ENCODE measurements at regions not wholly inside any gene's neighbourhood (a gene's known extent, or its start where the extent isn't known, plus 50 kb on each side); places are given as distances from the start of the nearest gene placed in this dataset.
"Not testable (repeated sequence)": the region's sequence is repeated elsewhere in the genome, so short reads cannot be mapped to it uniquely, and the experiment has no call there.

DNA sequence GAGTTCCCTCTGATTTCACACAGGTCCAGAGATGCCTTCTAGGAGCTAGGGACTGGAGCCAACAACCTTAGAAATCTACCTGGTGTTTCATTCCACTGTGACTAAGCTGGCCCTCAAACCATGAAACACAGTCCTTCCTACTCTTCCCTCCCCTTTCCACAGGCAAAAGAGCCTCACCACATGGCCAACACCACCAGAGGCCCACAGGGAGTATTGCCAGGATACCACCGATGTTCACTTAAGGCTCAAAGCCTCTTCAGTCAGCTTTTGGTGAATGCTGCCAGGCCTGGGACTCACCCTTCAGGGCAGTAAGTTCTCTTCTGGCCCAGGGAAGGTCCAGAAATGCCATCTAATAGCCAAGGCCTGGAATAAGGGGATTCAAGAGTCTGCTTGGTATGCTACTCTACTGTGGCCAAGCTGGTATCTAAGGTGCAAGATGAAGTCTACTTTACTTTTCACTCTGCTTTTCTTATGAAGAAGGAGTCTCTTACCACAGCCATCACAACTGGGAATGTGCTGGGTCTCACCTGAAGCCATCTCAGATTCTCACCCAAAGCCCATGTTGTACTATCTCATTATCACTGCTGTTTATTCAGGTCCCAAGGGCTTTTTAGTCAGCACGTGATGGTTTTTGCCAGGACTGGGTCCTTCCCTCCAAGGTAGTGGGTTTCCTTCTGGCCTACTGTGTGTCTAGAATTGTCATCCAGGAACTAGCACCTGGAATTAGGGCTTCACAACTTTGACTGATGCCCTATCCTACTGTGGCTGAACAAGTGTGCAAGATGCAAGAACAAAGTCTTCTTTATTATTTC lies 1018.4 kb downstream of the TAF11L14 start:
- TF ChIP-seq, protein P1, sequence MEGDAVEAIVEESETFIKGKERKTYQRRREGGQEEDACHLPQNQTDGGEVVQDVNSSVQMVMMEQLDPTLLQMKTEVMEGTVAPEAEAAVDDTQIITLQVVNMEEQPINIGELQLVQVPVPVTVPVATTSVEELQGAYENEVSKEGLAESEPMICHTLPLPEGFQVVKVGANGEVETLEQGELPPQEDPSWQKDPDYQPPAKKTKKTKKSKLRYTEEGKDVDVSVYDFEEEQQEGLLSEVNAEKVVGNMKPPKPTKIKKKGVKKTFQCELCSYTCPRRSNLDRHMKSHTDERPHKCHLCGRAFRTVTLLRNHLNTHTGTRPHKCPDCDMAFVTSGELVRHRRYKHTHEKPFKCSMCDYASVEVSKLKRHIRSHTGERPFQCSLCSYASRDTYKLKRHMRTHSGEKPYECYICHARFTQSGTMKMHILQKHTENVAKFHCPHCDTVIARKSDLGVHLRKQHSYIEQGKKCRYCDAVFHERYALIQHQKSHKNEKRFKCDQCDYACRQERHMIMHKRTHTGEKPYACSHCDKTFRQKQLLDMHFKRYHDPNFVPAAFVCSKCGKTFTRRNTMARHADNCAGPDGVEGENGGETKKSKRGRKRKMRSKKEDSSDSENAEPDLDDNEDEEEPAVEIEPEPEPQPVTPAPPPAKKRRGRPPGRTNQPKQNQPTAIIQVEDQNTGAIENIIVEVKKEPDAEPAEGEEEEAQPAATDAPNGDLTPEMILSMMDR (conservative IDR thresholded peaks at IDR 0.05; ENCODE audit: low read length): no peak
- H3K4me3 ChIP-seq (ENCODE audit: low read length): no peak overlapping the region
- no peak for DNase-seq (ENCODE audit: low read depth)

DNA sequence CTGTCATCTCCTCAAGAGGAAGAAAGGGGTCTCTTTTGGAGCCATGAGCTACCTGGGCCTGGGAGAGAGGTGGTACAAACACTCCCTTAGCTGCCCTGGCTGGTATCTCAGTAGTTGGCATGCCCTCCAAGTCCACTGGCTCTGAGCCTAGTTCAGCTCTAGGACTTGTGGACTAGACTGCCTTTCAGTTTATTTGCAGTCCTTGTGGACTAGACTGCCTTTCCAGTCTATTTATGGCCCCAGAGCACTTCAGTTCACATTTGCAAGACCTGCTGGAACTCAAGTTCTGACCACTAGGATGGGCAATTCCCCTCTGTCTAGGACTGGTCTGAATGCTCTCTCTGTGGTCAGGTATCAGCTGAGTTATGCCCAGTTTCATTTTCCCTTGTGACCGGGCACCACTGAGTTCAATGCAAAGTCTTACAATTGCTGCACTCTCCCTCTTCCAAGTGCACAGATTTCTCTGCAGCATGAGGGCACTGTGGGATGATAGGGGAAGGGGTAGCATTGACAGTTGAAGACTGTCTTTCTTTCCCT lies 1019.0 kb downstream of the TAF11L14 start:
- TF ChIP-seq, protein P1 (conservative IDR thresholded peaks at IDR 0.05; ENCODE audit: low read length): no peak
- no peak for DNase-seq (ENCODE audit: low read depth)
- no peak overlapping the region for H3K4me3 ChIP-seq (ENCODE audit: low read length)

DNA sequence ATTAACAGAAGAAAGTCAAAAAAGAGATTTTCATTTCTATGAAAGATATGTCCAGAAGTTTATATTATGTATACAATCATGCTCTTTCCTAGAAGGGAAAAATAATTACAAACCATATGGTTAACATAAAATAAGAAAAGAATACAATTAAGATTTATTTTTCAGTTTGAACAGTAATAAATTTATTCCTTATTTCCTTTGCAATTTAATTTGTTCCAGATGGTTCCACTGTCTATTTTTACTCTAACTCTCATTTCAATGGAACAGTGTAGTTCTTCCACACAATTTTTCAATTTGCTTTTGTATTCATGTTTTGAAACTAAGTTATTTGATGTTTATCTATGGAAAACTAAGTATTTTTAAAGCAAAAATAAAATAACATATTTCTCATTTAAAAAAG lies 1026.3 kb downstream of the TAF11L14 start:
- no peak for DNase-seq (ENCODE audit: low read depth)
- TF ChIP-seq, protein P1 (conservative IDR thresholded peaks at IDR 0.05; ENCODE audit: low read length): no peak

DNA sequence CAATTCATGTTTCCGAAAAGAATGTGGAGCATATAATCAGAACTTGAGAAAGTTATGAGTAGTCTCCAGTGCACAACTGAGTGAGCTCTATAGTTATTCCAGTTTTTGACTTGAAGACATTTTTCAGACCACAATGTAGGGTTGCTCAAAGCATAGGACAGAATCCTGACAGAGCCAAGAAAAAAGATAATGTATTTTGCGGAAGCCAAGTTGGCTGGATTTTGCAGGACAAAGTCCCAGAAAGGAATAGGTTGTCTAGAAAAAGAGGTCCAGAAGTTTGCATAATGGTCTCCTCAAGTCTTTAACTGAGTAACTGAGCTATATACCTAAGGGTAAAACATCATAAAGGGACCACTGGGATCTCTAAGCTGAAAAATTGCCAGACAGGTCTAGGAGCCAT lies 1028.0 kb downstream of the TAF11L14 start:
- DNase-seq (ENCODE audit: low read depth): no peak
- TF ChIP-seq, protein P1 (conservative IDR thresholded peaks at IDR 0.05; ENCODE audit: low read length): no peak
- H3K4me3 ChIP-seq (ENCODE audit: low read length): no peak overlapping the region

More for the DNA sequence above, 1026.3 kb downstream of the TAF11L14 start:
- no peak overlapping the region for H3K4me3 ChIP-seq (ENCODE audit: low read length)

DNA sequence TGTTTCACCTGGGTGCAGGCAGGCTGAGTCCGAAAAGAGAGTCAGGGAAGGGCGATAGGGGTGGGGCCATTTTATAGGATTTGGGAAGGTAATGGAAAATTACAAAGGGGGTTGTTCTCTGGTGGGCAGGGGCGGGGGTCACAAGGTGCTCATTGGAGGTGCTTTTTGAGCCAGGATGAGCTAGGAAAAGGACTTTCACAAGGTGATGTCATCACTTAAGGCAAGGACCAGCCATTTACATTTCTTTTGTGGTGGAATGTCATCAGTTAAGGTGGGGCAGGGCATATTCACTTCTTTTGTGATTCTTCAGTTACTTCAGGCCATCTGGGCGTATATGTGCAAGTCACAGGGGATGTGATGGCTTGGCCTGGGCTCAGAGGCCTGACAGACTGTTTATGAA lies 1040.0 kb downstream of the TAF11L14 start:
- H3K4me3 ChIP-seq (ENCODE audit: low read length); DNase-seq (ENCODE audit: low read depth): not testable (repeated sequence)

DNA sequence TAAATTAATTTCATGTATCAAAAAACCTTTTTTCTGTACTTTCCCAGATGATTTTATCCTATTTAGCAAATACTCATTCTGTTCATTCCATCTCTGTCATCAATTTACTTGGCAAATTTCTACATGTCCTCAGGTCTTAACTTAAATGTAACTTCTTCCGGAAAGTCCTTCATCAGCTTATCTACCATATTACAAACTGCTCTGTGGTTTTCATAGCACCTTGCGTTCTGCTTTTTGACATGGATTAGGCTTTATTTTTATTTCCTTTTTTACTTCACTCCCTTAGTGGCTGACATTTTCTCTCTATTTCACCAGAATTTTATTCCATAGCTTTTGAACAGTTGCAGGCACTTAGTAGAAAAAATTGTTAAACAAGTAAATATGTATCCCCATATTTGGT lies 1040.8 kb downstream of the TAF11L14 start:
- TF ChIP-seq, protein P1 (conservative IDR thresholded peaks at IDR 0.05; ENCODE audit: low read length): no peak
- H3K4me3 ChIP-seq (ENCODE audit: low read length): no peak overlapping the region
- DNase-seq (ENCODE audit: low read depth): no peak

DNA sequence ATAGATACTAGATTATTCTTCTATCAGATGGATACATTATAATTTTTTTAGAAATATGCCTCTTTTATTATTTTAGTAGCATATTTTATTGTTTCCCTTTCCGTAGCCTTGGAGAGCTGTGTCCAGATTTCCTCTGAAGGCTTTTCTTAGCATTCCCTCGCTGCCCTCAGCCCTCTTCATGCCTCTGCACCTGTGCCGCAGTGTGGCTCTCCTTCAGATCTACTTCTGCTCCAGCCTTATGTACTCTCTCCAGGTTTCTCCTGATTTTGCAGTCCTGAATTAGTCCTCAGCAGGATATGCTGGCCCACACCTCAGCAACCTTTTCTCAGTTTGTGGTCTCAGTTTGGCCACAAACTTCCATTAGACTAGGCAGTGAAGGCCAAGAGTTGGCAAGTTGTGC lies 1052.0 kb downstream of the TAF11L14 start:
- TF ChIP-seq, protein P1 (conservative IDR thresholded peaks at IDR 0.05; ENCODE audit: low read length): no peak
- DNase-seq (ENCODE audit: low read depth): no peak
- H3K4me3 ChIP-seq (ENCODE audit: low read length): no peak overlapping the region

Data from AG10803 (cell line).